Progenitor cell of endocrine pancreas (in vitro differentiated cells): ENCODE measurements at regions not wholly inside any gene's neighbourhood (a gene's known extent, or its start where the extent isn't known, plus 50 kb on each side); places are given as distances from the start of the nearest gene placed in this dataset.
"Not testable (repeated sequence)": the region's sequence is repeated elsewhere in the genome, so short reads cannot be mapped to it uniquely, and the experiment has no call there.

Experiments
- DNase-seq: peaks from one replicate; pipeline ENCODE4 v3.0.0; 2021; ENCODE audit warnings: low spot score; ENCODE audit not compliant: unreplicated experiment
- H3K27ac Mint-ChIP-seq: 2 replicates; pipeline ENCODE4 v1.8.0; 2021; ENCODE audit warnings: mild to moderate bottlenecking, moderate library complexity, mixed read lengths
- H3K27me3 Mint-ChIP-seq: 2 replicates; pipeline ENCODE4 v1.8.0; 2021; ENCODE audit warnings: mixed read lengths
- H3K36me3 Mint-ChIP-seq: 2 replicates; pipeline ENCODE4 v1.8.0; 2022; ENCODE audit warnings: mixed read lengths; ENCODE audit not compliant: insufficient read depth
- H3K4me1 Mint-ChIP-seq: 2 replicates; pipeline ENCODE4 v1.8.0; 2021; ENCODE audit warnings: low read depth, mixed read lengths
- H3K4me3 Mint-ChIP-seq: 2 replicates; pipeline ENCODE4 v1.8.0; 2021; ENCODE audit warnings: low read depth, mild to moderate bottlenecking, moderate library complexity, mixed read lengths
- H3K9me3 Mint-ChIP-seq: 2 replicates; pipeline ENCODE4 v1.8.0; 2021; ENCODE audit warnings: low read depth, mixed read lengths
- TF ChIP-seq, protein P1 (sequence below): fragments of 200-600 bp; sonication (generic); IDR thresholded peaks from one replicate; pipeline ENCODE4 v1.5.0; 2021; ENCODE audit warnings: antibody characterized with exemption, mild to moderate bottlenecking; ENCODE audit not compliant: unreplicated experiment

DNA sequence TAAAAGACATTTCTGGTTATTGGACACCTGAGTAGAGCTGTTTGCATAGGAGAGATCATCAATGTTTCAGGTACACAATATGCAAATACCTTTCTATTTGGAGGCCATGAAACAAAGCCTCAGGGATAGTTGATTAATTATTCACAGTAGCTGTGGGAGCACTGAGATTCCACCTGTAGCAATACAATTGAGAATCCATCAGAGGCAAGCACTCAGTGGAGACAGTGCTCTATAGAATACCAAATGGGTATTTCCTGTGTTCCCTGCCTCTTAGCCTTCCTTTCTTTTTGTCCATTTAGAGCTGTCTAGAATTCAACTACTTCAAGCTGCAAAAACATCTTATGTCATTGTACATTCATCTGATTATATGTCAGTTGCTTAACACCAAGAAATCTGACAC lies 1754.0 kb upstream of the ACO1 start:
- no peaks in the 10 kb centered on the region for H3K27me3 Mint-ChIP-seq
- no peaks in the 10 kb centered on the region for H3K36me3 Mint-ChIP-seq
- H3K9me3 Mint-ChIP-seq = no peaks in the 10 kb centered on the region
- TF ChIP-seq, protein P1, sequence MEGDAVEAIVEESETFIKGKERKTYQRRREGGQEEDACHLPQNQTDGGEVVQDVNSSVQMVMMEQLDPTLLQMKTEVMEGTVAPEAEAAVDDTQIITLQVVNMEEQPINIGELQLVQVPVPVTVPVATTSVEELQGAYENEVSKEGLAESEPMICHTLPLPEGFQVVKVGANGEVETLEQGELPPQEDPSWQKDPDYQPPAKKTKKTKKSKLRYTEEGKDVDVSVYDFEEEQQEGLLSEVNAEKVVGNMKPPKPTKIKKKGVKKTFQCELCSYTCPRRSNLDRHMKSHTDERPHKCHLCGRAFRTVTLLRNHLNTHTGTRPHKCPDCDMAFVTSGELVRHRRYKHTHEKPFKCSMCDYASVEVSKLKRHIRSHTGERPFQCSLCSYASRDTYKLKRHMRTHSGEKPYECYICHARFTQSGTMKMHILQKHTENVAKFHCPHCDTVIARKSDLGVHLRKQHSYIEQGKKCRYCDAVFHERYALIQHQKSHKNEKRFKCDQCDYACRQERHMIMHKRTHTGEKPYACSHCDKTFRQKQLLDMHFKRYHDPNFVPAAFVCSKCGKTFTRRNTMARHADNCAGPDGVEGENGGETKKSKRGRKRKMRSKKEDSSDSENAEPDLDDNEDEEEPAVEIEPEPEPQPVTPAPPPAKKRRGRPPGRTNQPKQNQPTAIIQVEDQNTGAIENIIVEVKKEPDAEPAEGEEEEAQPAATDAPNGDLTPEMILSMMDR = no peak
- no peak for DNase-seq
- H3K4me1 Mint-ChIP-seq = peaks cover 23% of the 10 kb centered on the region
- no peak overlapping the region for H3K27ac Mint-ChIP-seq
- no peak overlapping the region for H3K4me3 Mint-ChIP-seq

GRCh38 chr9:30646639-30647038 lies 1737.8 kb upstream of the ACO1 start:
- H3K9me3 Mint-ChIP-seq, H3K27ac Mint-ChIP-seq, H3K4me1 Mint-ChIP-seq, H3K27me3 Mint-ChIP-seq, DNase-seq, H3K4me3 Mint-ChIP-seq, H3K36me3 Mint-ChIP-seq: not testable (repeated sequence)

DNA sequence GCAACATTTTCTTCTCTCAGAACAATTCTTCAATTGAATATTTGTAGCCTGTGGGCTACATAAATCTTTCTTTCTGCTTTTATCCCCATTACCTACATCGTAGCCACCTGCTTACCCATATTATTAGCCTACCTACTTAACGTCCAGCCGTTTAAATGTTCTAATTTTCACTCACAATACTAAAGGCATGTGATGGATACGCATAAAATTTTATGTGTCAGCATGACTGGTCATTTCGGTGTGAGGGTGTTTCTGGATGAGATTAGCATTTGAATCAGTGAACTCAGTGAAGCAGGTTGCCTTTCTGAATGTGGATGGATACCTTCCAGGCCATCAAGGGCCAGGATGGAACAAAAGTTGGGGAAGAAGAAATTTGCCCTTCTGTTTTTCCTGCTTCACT lies 1722.5 kb upstream of the ACO1 start:
- Mint-ChIP-seq H3K4me1 (no peaks in the 10 kb centered on the region), H3K27me3 (no peaks in the 10 kb centered on the region), H3K4me3 (no peak overlapping the region), H3K36me3 (no peaks in the 10 kb centered on the region), H3K9me3 (no peaks in the 10 kb centered on the region), H3K27ac (no peak overlapping the region)
- TF ChIP-seq, protein P1 = no peak
- DNase-seq = no peak

DNA sequence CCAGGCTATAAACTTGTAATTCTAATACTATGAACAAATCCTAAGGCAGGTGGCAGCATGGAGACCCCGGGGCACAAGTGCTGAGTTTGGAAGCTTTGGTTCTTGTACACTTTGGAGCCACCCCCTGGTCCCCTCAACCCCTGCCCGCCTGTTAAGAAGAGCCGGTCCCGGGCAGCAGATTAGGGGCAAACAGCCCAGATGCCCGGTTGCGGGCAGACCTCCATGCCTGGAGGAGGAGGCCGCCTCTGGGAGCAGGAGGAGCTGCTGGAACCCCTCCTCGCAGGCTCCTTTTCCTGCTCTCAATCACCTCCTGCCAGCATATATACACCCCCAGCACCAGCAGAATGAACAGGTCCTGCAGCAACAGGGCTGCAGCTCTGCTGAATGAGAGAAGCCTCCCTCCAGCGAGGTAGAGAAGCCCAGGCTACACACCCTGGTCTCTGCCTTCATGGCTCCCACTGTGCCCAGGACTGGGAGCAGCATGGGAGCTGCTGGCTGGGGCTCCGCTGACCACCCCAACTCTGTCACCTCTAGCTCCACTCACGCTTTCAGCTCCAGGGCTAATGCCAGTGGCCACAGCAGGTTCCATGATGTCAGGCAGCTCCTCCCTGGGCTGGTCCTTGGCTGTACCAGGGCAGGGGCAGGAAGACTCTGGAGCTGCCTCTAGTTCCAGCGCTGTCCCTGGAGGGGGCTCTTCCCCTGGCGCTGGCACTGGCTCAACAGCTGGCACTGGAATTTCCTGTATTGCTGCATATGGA lies 1713.5 kb upstream of the ACO1 start:
- H3K9me3 Mint-ChIP-seq = no peaks in the 10 kb centered on the region
- no peak overlapping the region for H3K27ac Mint-ChIP-seq
- TF ChIP-seq, protein P1 = no peak

GRCh38 chr9:30673132-30673531 lies 1711.3 kb upstream of the ACO1 start:
- H3K27ac Mint-ChIP-seq = no peak overlapping the region
- no peak for DNase-seq
- no peaks in the 10 kb centered on the region for H3K27me3 Mint-ChIP-seq
- no peaks in the 10 kb centered on the region for H3K36me3 Mint-ChIP-seq
- no peak overlapping the region for H3K4me3 Mint-ChIP-seq
- H3K4me1 Mint-ChIP-seq = no peaks in the 10 kb centered on the region
- no peaks in the 10 kb centered on the region for H3K9me3 Mint-ChIP-seq
- TF ChIP-seq, protein P1 = no peak

More for the DNA sequence above, 1713.5 kb upstream of the ACO1 start:
- H3K27me3 Mint-ChIP-seq = no peaks in the 10 kb centered on the region
- no peak overlapping the region for H3K4me3 Mint-ChIP-seq
- H3K4me1 Mint-ChIP-seq = no peaks in the 10 kb centered on the region
- DNase-seq = no peak
- no peaks in the 10 kb centered on the region for H3K36me3 Mint-ChIP-seq

DNA sequence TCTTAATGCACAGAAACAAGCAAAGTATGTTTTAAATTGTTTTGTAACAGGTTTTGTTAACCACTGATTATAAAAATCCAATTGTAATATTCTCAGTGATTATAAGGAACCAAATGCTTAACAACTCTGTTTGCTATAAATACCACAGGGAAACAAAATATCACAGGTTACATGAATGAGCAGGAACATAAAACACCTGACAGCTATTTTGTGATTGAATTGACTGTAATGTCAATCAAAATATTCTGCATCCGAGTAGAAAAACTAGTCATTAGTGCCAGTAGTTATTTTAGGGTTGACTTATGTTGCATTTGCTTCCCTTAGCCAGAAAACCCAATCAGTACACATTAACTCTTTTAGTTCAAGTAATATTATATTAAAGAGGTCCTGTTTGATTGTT lies 1707.8 kb upstream of the ACO1 start:
- H3K27ac Mint-ChIP-seq = no peak overlapping the region
- DNase-seq = no peak
- H3K27me3 Mint-ChIP-seq = no peaks in the 10 kb centered on the region
- no peaks in the 10 kb centered on the region for H3K36me3 Mint-ChIP-seq
- TF ChIP-seq, protein P1 = no peak
- H3K4me3 Mint-ChIP-seq = no peak overlapping the region
- no peaks in the 10 kb centered on the region for H3K9me3 Mint-ChIP-seq
- no peaks in the 10 kb centered on the region for H3K4me1 Mint-ChIP-seq
